SHP77 (cell line): ENCODE measurements at regions not wholly inside any gene's neighbourhood (a gene's known extent, or its start where the extent isn't known, plus 50 kb on each side); places are given as distances from the start of the nearest gene placed in this dataset.

Source experiments
- DNase-seq, 2 experiments: peaks; one replicate each; lab custom pipeline; 2025; lab: John Stamatoyannopoulos, UW

- no peak for DNase-seq
Observed at GRCh38 chr6:168883410-168884049, 370.1 kb downstream of the THBS2 start.

DNA sequence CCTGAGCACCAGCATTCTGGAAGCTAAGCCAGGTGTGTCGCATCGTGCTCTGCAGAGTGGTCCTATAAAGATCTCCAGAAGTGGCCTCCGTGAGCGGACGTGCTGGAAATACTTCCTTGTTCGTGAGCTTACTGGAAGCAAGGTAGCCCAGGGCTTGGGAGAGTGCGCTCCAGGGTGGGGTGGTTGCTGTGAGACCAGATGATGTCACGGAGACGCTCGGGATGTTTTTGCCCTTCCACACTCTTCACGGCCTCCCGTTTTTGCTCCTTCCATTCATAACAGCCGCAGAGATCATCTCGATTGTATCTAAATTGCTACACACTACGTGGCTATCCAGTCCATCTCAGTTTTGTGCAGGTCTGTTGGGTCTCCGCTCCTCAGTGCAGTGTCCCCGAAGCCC, 373.4 kb downstream of the THBS2 start:
- no peak for DNase-seq

- DNase-seq, result peak; percentile 59 to 75
Observed at GRCh38 chr6:168877821-168878282, 375.8 kb downstream of the THBS2 start.

GRCh38 chr6:168876956-168877355, 376.7 kb downstream of the THBS2 start:
- DNase-seq, result no peak

GRCh38 chr6:168875811-168876576, 377.7 kb downstream of the THBS2 start:
- DNase-seq, result no peak

DNA sequence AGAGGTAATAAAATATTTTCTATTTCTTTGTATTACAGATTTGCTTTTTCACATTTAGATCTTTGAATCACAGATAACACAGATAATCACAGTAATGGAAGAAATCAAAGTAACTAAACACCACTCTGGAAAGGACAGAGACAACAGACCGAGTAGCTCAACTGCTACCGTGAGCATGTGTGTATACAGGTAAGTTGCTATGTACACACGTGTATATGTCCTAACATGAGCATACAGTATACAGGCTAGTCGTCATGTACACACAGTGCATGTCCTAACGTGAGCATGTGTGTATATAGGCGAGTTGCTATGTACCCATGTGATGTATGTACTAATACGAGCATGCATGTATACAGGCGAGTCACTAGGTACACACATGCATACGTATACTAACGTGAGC, 379.0 kb downstream of the THBS2 start:
- no peak for DNase-seq

DNA sequence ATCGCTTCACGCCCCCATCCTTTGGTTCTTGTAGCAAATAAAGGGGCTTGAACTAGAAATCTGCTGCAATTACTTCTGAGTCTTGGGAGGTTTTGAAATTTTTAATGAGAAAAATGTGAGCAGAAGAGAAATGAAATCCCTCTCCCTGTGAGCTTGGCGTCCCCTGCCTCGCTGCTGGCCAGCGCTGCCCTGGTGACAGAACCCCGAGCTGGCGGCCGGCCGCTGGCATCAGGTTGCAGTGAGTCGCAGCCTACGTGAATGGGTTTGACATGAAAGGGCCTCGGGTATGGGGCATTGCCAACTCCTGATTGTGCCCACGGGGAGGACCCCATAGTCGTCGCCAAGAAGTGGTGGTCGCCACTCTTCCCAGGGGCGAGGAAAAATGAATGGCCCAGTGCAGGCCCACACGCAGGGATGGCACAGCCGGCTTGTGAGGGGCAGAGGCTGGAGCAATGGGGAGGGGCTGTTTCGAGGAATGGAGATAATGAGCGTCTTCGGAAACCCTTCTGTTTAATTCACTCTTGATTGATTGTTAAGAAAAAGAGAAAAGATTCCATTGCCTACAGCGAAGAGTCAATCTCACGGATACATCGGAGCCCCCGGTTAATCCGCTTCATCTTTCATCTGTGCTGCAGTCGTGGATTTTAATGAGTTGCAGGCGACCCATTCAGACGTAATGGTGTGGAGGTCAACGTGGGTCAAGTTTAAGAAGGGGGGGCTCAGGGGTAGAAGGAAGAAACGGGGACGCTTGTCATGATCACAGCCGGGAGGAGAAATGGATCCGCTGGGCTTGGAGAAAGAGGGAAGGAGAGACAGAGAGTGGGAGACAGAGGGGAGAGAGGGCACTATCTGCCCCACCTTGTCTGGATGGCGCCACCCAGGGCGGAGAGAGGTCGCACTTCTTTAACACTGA, 380.1 kb downstream of the THBS2 start:
- no peak for DNase-seq

- no peak for DNase-seq
Observed at GRCh38 chr6:168871642-168872315, 381.9 kb downstream of the THBS2 start.

DNA sequence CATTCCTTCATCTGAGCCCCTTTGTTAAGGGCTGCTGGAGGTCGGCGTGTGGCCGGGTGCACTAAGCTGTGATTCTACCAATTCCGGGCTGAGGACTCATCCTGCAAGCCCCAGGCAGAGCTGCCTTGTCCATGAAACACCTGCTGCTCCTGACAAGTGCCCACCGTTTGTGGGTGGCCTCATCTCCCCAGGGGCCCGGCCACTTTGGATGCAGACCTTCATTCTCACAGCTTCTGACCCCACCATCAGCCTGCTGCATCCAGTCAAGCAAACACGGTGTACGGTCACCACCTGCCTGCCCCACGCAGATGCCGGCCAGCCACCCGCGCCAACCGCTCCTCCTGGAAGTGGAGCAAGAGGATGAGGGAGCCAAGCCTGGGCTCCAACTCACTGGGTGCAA, 382.7 kb downstream of the THBS2 start:
- peak in 1 of 2 experiments; percentile 18 for DNase-seq

DNA sequence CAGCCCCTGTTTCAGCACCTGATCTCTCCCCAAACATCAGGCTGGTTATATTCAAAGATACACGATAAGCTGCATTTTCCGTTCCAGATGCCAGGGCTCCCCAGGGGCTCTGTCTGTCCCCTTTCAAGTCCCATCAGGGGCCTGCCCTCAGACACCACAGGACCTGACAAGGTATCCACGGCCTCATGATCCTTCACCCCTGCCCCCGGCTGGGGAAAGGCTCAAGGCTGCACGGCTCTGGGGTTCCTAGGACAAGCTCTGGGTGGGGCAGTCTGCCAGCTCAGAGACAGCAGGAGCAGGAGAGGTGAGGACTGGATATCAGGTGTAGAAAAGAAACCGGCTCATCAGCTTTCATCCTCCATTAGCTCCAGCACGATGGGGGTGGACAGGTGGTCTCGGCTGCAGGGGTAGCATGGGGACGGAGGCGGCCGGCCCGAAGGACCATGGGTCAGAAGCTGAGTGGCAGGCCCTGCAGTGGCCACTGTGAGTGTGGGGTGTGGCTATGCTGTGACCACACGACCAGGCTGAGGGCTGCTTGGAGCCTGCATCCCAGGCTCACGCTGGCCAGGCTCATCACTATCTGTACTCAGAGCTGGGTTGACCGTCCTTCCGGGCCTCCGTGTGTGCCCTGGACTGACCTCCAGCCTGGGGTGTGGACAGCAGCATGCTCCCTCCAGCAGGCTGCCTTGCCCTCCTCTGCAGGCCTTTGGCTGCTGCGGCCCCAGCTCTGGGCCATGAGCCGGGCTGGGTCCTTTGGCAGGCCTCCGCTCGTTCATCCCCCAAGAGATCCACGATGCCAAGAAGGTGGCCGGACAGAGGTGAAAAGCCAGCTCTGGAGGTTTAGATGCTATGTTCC, 386.2 kb downstream of the THBS2 start:
- DNase-seq, result no peak

GRCh38 chr6:168866534-168866933, 387.1 kb downstream of the THBS2 start:
- no peak for DNase-seq

GRCh38 chr6:168865522-168865921, 388.1 kb downstream of the THBS2 start:
- no peak for DNase-seq

- no peak for DNase-seq
Observed at GRCh38 chr6:168864541-168865460, 388.8 kb downstream of the THBS2 start.

- no peak for DNase-seq
Observed at GRCh38 chr6:168863467-168863866, 390.2 kb downstream of the THBS2 start.

GRCh38 chr6:168862346-168862980, 391.2 kb downstream of the THBS2 start:
- no peak for DNase-seq

DNA sequence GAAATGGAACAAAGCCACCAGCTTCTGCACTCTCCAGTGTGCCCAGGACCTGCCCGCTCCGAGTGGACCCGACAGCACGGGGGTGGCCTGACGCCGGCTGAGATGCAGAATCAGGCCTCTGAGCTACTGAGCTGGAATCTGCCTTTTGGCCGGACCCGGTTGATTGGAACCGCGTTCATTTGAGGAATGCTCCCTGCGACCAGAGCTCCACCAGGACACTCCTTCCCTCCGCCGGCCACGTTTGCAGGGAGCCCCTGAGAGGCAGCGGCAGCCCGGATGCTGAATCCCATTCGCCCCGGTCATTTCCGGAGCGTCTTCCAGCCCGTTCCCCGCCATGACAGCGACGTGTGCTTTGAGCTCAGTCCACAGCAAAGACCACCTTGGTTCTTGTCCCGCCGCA, 392.7 kb downstream of the THBS2 start:
- DNase-seq, result no peak

DNA sequence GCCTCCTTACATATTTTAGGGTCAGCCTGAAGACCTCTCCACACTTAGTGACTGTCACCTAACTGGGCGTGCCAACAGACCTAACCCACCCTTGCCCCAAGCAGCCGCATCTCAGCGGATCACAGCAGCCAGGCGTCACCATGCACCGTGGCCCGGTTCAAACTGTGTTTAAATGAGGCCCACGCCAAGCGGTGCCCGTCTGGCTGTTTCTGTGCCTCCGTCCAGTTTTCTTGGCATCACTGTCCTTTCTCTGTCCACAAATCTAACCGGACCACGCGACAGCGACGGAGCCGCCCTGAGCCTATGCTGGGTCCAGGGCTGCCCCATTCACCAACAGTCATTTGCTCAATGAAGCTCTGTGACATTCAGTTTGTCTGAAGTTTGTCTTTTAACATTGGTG, 393.3 kb downstream of the THBS2 start:
- no peak for DNase-seq

- DNase-seq, result no peak
Observed at GRCh38 chr6:168858926-168859325, 394.7 kb downstream of the THBS2 start.

GRCh38 chr6:168856914-168857313, 396.7 kb downstream of the THBS2 start:
- DNase-seq, result no peak
